SJSA1 (cell line): ENCODE measurements at regions not wholly inside any gene's neighbourhood (a gene's known extent, or its start where the extent isn't known, plus 50 kb on each side); places are given as distances from the start of the nearest gene placed in this dataset.
A peak's percentile ranks its signal among the peaks of the same experiment; 100 is the strongest.
"Not testable (repeated sequence)": the region's sequence is repeated elsewhere in the genome, so short reads cannot be mapped to it uniquely, and the experiment has no call there.

Source experiments
- DNase-seq, 2 experiments: peaks; one replicate each; pipeline ENCODE4 v3.0.0-alpha.2; 2015 to 2020; ENCODE audit warnings: low spot score in 2 of 2, low read depth in 1 of 2
- H3K27ac ChIP-seq: fragments of 250-450 bp; sonication (Bioruptor Pico); 2 replicates; pipeline ENCODE4 v1.5.1; 2020; ENCODE audit warnings: mild to moderate bottlenecking, moderate library complexity
- H3K27me3 ChIP-seq: fragments of 250-450 bp; sonication (Bioruptor Pico); replicated peaks from 2 replicates; pipeline ENCODE4 v1.5.1; 2020; ENCODE audit warnings: mild to moderate bottlenecking, moderate library complexity
- H3K36me3 ChIP-seq: fragments of 250-450 bp; sonication (Bioruptor Pico); 2 replicates; pipeline ENCODE4 v1.5.1; 2020; ENCODE audit warnings: mild to moderate bottlenecking
- H3K4me1 ChIP-seq: fragments of 250-450 bp; sonication (Bioruptor Pico); replicated peaks from 2 replicates; pipeline ENCODE4 v1.6.1; 2021; ENCODE audit warnings: mild to moderate bottlenecking
- H3K4me3 ChIP-seq: fragments of 250-450 bp; sonication (Bioruptor Pico); 2 replicates; pipeline ENCODE4 v1.5.1; 2020; ENCODE audit warnings: mild to moderate bottlenecking
- H3K9me3 ChIP-seq: fragments of 250-450 bp; sonication (Bioruptor Pico); replicated peaks from 2 replicates; pipeline ENCODE4 v1.5.1; 2020; ENCODE audit warnings: mild to moderate bottlenecking

DNA sequence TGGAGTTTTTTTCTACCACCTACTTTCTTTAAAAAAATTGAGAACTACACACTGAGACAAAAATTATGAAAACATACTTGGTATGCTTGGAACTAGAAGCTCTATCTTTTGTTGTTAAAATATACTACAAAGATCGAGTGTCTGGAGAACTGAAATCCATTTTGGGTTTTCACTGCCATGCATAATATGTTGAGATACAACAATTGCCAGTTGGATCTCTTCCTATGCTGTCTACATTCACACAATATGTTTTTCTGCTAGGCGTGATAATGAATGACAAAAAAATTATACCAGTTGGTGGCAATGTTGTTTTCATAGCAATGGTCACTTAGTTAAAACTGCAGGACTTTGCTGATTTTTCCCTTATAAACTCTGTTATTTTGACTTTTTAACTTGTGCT is 605.4 kb upstream of the LCORL start:
- Histone ChIP-seq H3K27ac (no peak overlapping the region), H3K36me3 (no peaks in the 10 kb centered on the region), H3K4me3 (no peak overlapping the region), H3K9me3 (peaks cover 3% of the 10 kb centered on the region; the same call in 1 of the 2 replicates), H3K27me3 (no peaks in the 10 kb centered on the region), H3K4me1 (no peaks in the 10 kb centered on the region)
- DNase-seq = no peak

DNA sequence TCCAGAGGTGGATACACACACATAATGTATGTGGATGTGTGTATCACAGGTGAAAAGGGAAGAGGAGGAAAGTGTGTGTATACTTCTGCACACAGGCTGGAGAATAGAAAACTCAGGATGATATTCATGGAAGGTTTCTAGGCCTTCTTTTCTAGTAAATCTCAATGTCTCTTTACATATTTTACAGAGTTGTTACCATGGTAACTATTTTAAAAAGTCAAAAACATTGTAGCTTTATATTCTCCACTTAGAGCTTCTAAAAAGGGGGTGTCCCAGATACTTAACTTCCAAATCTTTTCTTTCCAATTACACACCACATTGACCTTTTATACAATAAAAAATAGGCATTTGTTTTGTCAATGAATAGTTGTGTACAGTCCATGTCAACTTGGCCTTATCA is 604.8 kb upstream of the LCORL start:
- peaks cover 3% of the 10 kb centered on the region; the same call in 1 of the 2 replicates for H3K9me3 ChIP-seq

DNA sequence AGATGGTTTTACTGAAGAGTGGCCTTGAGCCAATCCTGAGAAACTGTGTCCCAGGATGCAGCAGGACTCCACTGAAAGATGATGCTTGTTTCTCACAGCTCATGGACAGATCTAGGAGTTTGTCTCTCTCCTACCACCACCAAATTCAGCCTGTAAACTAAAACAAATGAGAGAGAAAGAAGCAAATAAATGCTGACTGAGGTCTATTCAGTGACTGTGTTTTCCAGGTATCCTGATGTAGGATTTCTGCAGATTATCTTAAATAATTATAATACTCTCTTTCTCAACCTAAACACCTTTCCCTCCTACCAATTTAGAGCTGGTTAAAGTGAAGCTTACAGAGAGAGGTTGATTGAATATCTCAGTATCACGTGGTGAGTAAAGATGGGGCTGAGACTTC is 599.6 kb upstream of the LCORL start:
- no peak for DNase-seq
- Histone ChIP-seq H3K4me3 (no peak overlapping the region), H3K4me1 (no peaks in the 10 kb centered on the region), H3K27ac (no peak overlapping the region), H3K9me3 (no peaks in the 10 kb centered on the region), H3K36me3 (no peaks in the 10 kb centered on the region), H3K27me3 (no peaks in the 10 kb centered on the region)

More for the DNA sequence above, 604.8 kb upstream of the LCORL start:
- no peak for DNase-seq
- H3K4me3 ChIP-seq = no peak overlapping the region
- H3K36me3 ChIP-seq = no peaks in the 10 kb centered on the region
- H3K27me3 ChIP-seq = no peaks in the 10 kb centered on the region
- H3K27ac ChIP-seq = no peak overlapping the region
- H3K4me1 ChIP-seq = no peaks in the 10 kb centered on the region

DNA sequence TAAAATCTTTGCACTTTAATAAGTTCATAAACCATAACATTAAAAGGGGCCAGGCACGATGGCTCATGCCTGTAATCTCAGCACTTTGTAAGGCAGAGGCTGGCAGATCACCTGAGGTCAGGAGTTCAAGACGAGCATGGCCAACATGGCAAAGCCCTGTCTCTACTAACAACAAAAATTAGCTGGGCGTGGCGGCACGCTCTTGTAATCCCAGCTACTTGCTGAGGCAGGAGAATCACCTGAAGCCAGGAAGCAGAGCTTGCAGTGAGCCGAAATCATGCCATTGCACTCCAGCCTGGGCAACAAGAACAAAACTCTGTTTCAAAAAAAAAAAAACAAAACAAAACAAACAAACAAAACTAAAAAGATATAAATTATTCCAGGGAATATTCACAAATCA is 595.2 kb upstream of the LCORL start:
- H3K4me3 ChIP-seq = no peak overlapping the region
- no peaks in the 10 kb centered on the region for H3K27me3 ChIP-seq
- no peak for DNase-seq
- no peak overlapping the region for H3K27ac ChIP-seq
- H3K9me3 ChIP-seq = no peaks in the 10 kb centered on the region
- H3K36me3 ChIP-seq = no peaks in the 10 kb centered on the region
- H3K4me1 ChIP-seq = no peaks in the 10 kb centered on the region

DNA sequence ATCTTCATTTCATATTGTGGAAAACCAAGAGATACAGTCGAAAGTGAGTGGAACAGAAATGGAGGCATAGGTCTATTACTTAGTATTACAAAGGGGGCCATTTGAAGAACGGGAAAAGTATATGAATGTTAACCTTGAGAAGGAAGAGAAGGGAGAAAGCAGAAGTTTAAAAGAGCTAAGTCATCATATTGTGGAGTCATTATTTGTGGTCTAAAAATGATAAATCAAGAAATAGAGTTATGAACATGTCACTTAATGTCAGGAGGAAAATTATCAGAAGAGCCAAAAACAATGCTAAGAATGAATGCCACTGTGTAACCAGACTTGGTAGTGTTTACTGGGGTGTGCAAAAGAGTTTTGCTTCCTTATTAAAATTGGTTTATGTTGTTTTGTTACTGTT is 589.5 kb upstream of the LCORL start:
- Histone ChIP-seq H3K27ac (no peak overlapping the region), H3K4me3 (no peak overlapping the region), H3K9me3 (peaks cover 4% of the 10 kb centered on the region; the same call in 1 of the 2 replicates), H3K27me3 (no peaks in the 10 kb centered on the region; the same call in 1 of the 2 replicates), H3K36me3 (no peaks in the 10 kb centered on the region), H3K4me1 (no peaks in the 10 kb centered on the region)
- DNase-seq = no peak

DNA sequence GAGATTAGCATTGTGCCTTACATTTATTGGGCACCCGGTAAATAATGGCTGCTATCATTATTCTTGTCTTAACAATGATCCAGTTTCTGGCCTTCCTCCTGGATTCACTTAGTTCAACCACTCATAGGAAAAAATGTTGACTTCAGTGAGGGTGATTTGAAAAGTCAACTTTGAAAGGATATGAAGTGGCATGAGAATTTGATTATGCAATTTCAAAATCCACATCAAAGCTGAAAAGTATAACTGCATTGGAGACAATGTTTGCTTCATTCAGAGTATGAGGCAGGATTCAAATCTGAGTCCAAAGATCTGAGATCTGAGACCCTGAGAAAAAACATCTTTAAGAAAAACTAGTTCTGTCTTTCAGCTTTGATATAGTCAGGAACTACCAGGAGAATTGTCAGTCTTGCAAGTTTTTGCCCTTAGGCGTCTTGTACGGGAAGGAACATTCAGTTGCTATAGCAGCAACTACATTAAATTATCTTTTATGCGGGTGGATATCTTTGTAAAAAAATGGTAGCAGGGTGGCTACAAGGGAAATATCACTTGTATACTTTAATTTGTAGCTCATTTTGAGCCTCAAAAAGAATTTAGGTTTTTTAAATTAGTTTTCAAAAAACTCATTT is 587.5 kb upstream of the LCORL start:
- H3K4me3 ChIP-seq = no peak overlapping the region
- no peaks in the 10 kb centered on the region for H3K4me1 ChIP-seq
- H3K36me3 ChIP-seq = no peaks in the 10 kb centered on the region
- no peaks in the 10 kb centered on the region; the same call in 1 of the 2 replicates for H3K27me3 ChIP-seq
- H3K9me3 ChIP-seq = peaks cover 4% of the 10 kb centered on the region; the same call in 1 of the 2 replicates
- no peak for DNase-seq
- H3K27ac ChIP-seq = no peak overlapping the region

- H3K27ac ChIP-seq, H3K4me1 ChIP-seq, H3K36me3 ChIP-seq, DNase-seq, H3K27me3 ChIP-seq, H3K4me3 ChIP-seq, H3K9me3 ChIP-seq: not testable (repeated sequence)
These were observed 581.1 kb upstream of the LCORL start for GRCh38 chr4:18602610-18603009.

DNA sequence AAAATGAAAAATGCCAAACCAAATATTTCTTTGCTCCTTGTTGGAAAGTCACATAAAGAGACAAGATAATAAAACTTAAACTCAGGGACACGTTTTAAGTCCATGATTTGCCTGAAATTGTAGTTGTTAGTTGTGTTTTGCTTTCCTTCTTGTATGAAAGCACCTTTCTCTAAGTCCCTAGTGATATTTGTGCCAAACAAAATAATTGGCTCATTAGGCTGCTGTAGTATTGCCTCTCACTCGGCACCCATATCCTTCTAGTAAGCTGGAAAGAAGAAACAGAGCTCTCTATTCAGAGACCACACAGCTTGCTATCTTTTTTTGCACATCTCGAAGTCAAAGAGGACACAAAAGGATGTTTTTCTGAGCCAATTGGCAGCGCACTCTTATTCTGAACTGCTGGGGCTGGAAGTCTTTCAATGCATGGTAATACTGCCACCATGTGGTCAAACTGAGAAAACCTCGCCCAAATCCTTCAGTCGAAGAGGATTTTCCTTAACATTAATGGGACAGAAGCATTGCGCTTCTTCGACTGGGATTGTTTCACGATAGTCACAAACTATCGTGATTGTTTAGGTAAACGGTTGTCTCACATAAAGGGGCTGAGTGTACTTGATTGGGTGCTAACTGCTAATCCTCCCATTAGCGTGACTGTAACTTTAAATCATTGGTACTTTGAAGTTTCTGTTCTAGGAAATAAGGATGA is 571.9 kb upstream of the LCORL start:
- Histone ChIP-seq H3K4me3 (no peak overlapping the region), H3K9me3 (no peaks in the 10 kb centered on the region), H3K27ac (no peak overlapping the region), H3K27me3 (no peaks in the 10 kb centered on the region), H3K36me3 (no peaks in the 10 kb centered on the region), H3K4me1 (no peaks in the 10 kb centered on the region)
- peak; percentile 65 to 68 for DNase-seq

DNA sequence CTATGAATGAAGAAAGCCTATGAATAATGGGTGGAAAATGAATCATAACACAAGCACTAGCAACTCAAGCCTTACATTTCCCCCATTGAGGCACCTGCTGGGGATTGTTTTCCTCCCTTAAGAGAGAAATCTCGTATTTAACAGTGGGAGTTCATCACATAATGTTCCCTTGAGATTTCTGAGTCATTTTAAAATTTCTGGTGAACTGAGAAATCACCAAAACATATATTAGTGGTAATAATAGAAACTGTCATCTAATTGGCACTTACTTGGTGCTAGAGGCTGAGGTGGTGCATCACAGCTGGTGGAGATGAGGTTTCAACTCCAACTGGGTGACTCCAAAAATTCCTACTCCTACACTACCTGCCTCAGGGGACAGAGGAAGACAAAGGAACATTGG is 561.3 kb upstream of the LCORL start:
- Histone ChIP-seq H3K9me3 (0 out of 2 replicates have a peak, but pooled peaks cover 3% of the 10 kb centered on the region), H3K4me3 (no peak overlapping the region), H3K27ac (no peak overlapping the region), H3K4me1 (no peaks in the 10 kb centered on the region), H3K27me3 (no peaks in the 10 kb centered on the region; the same call in 1 of the 2 replicates), H3K36me3 (no peaks in the 10 kb centered on the region)
- DNase-seq = no peak

DNA sequence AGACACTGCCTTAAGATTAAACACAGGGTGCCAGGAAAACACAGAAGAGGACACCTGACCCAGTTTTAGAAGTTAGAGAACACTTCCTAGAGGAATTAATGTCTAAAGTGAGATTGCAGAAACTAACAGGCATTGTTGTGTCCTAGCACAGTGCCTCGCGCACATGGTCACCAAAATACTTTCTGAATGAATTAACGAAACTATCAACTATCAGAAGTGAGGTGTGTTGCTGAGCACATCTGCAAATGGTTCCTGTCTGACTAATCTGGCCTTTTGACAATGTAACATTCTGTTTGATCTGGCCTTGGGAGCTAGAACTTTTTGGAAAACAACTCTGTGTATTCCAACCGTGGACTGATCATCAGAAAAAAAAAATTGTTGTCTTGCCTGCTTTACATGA is 556.8 kb upstream of the LCORL start:
- Histone ChIP-seq H3K36me3 (no peaks in the 10 kb centered on the region), H3K27me3 (no peaks in the 10 kb centered on the region; the same call in 1 of the 2 replicates), H3K9me3 (no peaks in the 10 kb centered on the region), H3K27ac (no peak overlapping the region), H3K4me1 (no peaks in the 10 kb centered on the region), H3K4me3 (no peak overlapping the region)
- DNase-seq = no peak

GRCh38 chr4:18572481-18572880 is 550.9 kb upstream of the LCORL start:
- no peak overlapping the region for H3K27ac ChIP-seq

GRCh38 chr4:18571301-18571761 is 549.8 kb upstream of the LCORL start:
- H3K9me3 ChIP-seq = peaks cover 11% of the 10 kb centered on the region; the same call in 1 of the 2 replicates
- H3K27me3 ChIP-seq = no peaks in the 10 kb centered on the region
- peaks cover 13% of the 10 kb centered on the region for H3K4me1 ChIP-seq
- DNase-seq = peak in 1 of 2 experiments; percentile 43
- H3K27ac ChIP-seq = no peak overlapping the region
- no peak overlapping the region for H3K4me3 ChIP-seq
- H3K36me3 ChIP-seq = no peaks in the 10 kb centered on the region

More at GRCh38 chr4:18572481-18572880, 550.9 kb upstream of the LCORL start:
- H3K36me3 ChIP-seq = no peaks in the 10 kb centered on the region
- H3K27me3 ChIP-seq = no peaks in the 10 kb centered on the region
- peaks cover 8% of the 10 kb centered on the region for H3K4me1 ChIP-seq
- H3K4me3 ChIP-seq = no peak overlapping the region
- DNase-seq = no peak
- H3K9me3 ChIP-seq = peaks cover 7% of the 10 kb centered on the region; the same call in 1 of the 2 replicates

- Histone ChIP-seq H3K9me3 (peaks cover 11% of the 10 kb centered on the region; the same call in 1 of the 2 replicates), H3K27ac (no peak overlapping the region), H3K27me3 (no peaks in the 10 kb centered on the region), H3K36me3 (no peaks in the 10 kb centered on the region), H3K4me3 (no peak overlapping the region), H3K4me1 (peaks cover 13% of the 10 kb centered on the region)
- DNase-seq = no peak
These were observed 548.8 kb upstream of the LCORL start for GRCh38 chr4:18570370-18570769.

GRCh38 chr4:18568600-18568999 is 547.0 kb upstream of the LCORL start:
- H3K4me1 ChIP-seq = peaks cover 13% of the 10 kb centered on the region
- no peak for DNase-seq
- H3K36me3 ChIP-seq = no peaks in the 10 kb centered on the region
- H3K9me3 ChIP-seq = peaks cover 11% of the 10 kb centered on the region; the same call in 1 of the 2 replicates
- no peak overlapping the region for H3K4me3 ChIP-seq
- H3K27ac ChIP-seq = no peak overlapping the region
- H3K27me3 ChIP-seq = no peaks in the 10 kb centered on the region
